ENCODE measurements at regions not wholly inside any gene's neighbourhood (a gene's known extent, or its start where the extent isn't known, plus 50 kb on each side); places are given as distances from the start of the nearest gene placed in this dataset.

- TF ChIP-seq EZH2 (IDR thresholded peaks at IDR 0.05; ENCODE audit: insufficient read depth, poor library complexity, severe bottlenecking) (no peak), EZH2phosphoT487 (IDR thresholded peaks at IDR 0.05; ENCODE audit: insufficient read depth, low read depth) (no peak)
Observed at GRCh38 chr22:25375683-25376082, 156.2 kb downstream of the CRYBB2 start.

Measured in GM23248 (cell line).